Fibroblast of gingiva (primary cell): ENCODE measurements at regions not wholly inside any gene's neighbourhood (a gene's known extent, or its start where the extent isn't known, plus 50 kb on each side); places are given as distances from the start of the nearest gene placed in this dataset.

Experiments used
- DNase-seq: peaks from one replicate; pipeline ENCODE4 v3.0.0-alpha.2; 2011; ENCODE audit warnings: low read depth

GRCh38 chr16:86806181-86806837 is 228.0 kb downstream of the FOXL1 start:
- DNase-seq = no peak

GRCh38 chr16:86806838-86807351 is 228.5 kb downstream of the FOXL1 start:
- DNase-seq = no peak

GRCh38 chr16:86808863-86809444 is 230.6 kb downstream of the FOXL1 start:
- no peak for DNase-seq

GRCh38 chr16:86809458-86809955 is 231.2 kb downstream of the FOXL1 start:
- DNase-seq = peak; percentile 31

GRCh38 chr16:86810062-86810461 is 231.7 kb downstream of the FOXL1 start:
- no peak for DNase-seq

GRCh38 chr16:86812363-86812970 is 234.1 kb downstream of the FOXL1 start:
- DNase-seq = no peak

- no peak for DNase-seq
Observed at GRCh38 chr16:86814256-86814655, 235.9 kb downstream of the FOXL1 start.

- no peak for DNase-seq
Observed at GRCh38 chr16:86816930-86817625, 238.7 kb downstream of the FOXL1 start.

- DNase-seq = no peak
Observed at GRCh38 chr16:86818671-86819532, 240.6 kb downstream of the FOXL1 start.

GRCh38 chr16:86819533-86819892 is 241.2 kb downstream of the FOXL1 start:
- no peak for DNase-seq

- DNase-seq = no peak
Observed at GRCh38 chr16:86821895-86822294, 243.5 kb downstream of the FOXL1 start.

- no peak for DNase-seq
Observed at GRCh38 chr16:86823125-86823524, 244.8 kb downstream of the FOXL1 start.

- DNase-seq = peak; percentile 67
Observed at GRCh38 chr16:86823888-86824671, 245.7 kb downstream of the FOXL1 start.

- no peak for DNase-seq
Observed at GRCh38 chr16:86824751-86825296, 246.5 kb downstream of the FOXL1 start.

- no peak for DNase-seq
Observed at GRCh38 chr16:86825631-86826030, 247.3 kb downstream of the FOXL1 start.

GRCh38 chr16:86826941-86827340 is 248.6 kb downstream of the FOXL1 start:
- DNase-seq = no peak

- DNase-seq = no peak
Observed at GRCh38 chr16:86827521-86827920, 249.2 kb downstream of the FOXL1 start.

GRCh38 chr16:86828202-86828601 is 249.9 kb downstream of the FOXL1 start:
- no peak for DNase-seq

- DNase-seq = no peak
Observed at GRCh38 chr16:86828653-86829052, 250.3 kb downstream of the FOXL1 start.

- DNase-seq = no peak
Observed at GRCh38 chr16:86831366-86831765, 253.0 kb downstream of the FOXL1 start.

GRCh38 chr16:86833136-86833535 is 254.8 kb downstream of the FOXL1 start:
- peak; percentile 10 for DNase-seq
